ENCODE measurements at regions not wholly inside any gene's neighbourhood (a gene's known extent, or its start where the extent isn't known, plus 50 kb on each side); places are given as distances from the start of the nearest gene placed in this dataset.
A peak's percentile ranks its signal among the peaks of the same experiment; 100 is the strongest.
"Not testable (repeated sequence)": the region's sequence is repeated elsewhere in the genome, so short reads cannot be mapped to it uniquely, and the experiment has no call there.

- whole genome bisulfite sequencing (ENCODE audit: insufficient coverage): 100% methylated on average over 1 of the region's 4 CpGs
- DNase-seq: no peak
Observed at GRCh38 chr4:3612281-3612680, 80.1 kb upstream of the LRPAP1 start.

GRCh38 chr4:3611778-3612177 is 79.6 kb upstream of the LRPAP1 start:
- Histone ChIP-seq H3K4me3 (ENCODE audit: low read length) (no peak overlapping the region), H3K27ac (ENCODE audit: low read length) (no peak overlapping the region), H3K36me3 (ENCODE audit: control insufficient read depth, insufficient read depth, low read length) (no peaks in the 10 kb centered on the region), H3K9me3 (replicated peaks; ENCODE audit: control insufficient read depth, low read depth, low read length) (no peaks in the 10 kb centered on the region), H3K4me1 (ENCODE audit: control insufficient read depth, insufficient read depth, low read length) (peaks cover 35% of the 10 kb centered on the region), H3K27me3 (ENCODE audit: control insufficient read depth, insufficient read depth, low read length) (peaks cover 3% of the 10 kb centered on the region)
- no peak for DNase-seq
- WGBS (ENCODE audit: insufficient coverage): 89% methylated on average over 13 of the region's 14 CpGs

More at GRCh38 chr4:3612281-3612680, 80.1 kb upstream of the LRPAP1 start:
- H3K4me3 ChIP-seq (ENCODE audit: low read length): no peak overlapping the region
- no peak overlapping the region for H3K27ac ChIP-seq (ENCODE audit: low read length)
- peaks cover 35% of the 10 kb centered on the region for H3K4me1 ChIP-seq (ENCODE audit: control insufficient read depth, insufficient read depth, low read length)
- peaks cover 3% of the 10 kb centered on the region for H3K27me3 ChIP-seq (ENCODE audit: control insufficient read depth, insufficient read depth, low read length)
- no peaks in the 10 kb centered on the region for H3K9me3 ChIP-seq (replicated peaks; ENCODE audit: control insufficient read depth, low read depth, low read length)
- H3K36me3 ChIP-seq (ENCODE audit: control insufficient read depth, insufficient read depth, low read length): no peaks in the 10 kb centered on the region

GRCh38 chr4:3610851-3611250 is 78.6 kb upstream of the LRPAP1 start:
- H3K36me3 ChIP-seq (ENCODE audit: control insufficient read depth, insufficient read depth, low read length); H3K4me3 ChIP-seq (ENCODE audit: low read length); H3K27me3 ChIP-seq (ENCODE audit: control insufficient read depth, insufficient read depth, low read length); H3K9me3 ChIP-seq (replicated peaks; ENCODE audit: control insufficient read depth, low read depth, low read length); DNase-seq; H3K27ac ChIP-seq (ENCODE audit: low read length): not testable (repeated sequence)
- H3K4me1 ChIP-seq (ENCODE audit: control insufficient read depth, insufficient read depth, low read length): peaks cover 35% of the 10 kb centered on the region
- 100% methylated on average over 1 of the region's 4 CpGs for WGBS (ENCODE audit: insufficient coverage)

- H3K4me3 ChIP-seq (ENCODE audit: low read length); H3K36me3 ChIP-seq (ENCODE audit: control insufficient read depth, insufficient read depth, low read length); H3K27ac ChIP-seq (ENCODE audit: low read length); H3K27me3 ChIP-seq (ENCODE audit: control insufficient read depth, insufficient read depth, low read length); DNase-seq; H3K9me3 ChIP-seq (replicated peaks; ENCODE audit: control insufficient read depth, low read depth, low read length): not testable (repeated sequence)
- peaks cover 34% of the 10 kb centered on the region for H3K4me1 ChIP-seq (ENCODE audit: control insufficient read depth, insufficient read depth, low read length)
- WGBS (ENCODE audit: insufficient coverage): 100% methylated on average over 1 of the region's 2 CpGs
Observed at GRCh38 chr4:3609905-3610304, 77.7 kb upstream of the LRPAP1 start.

- H3K9me3 ChIP-seq (replicated peaks; ENCODE audit: control insufficient read depth, low read depth, low read length): no peaks in the 10 kb centered on the region
- no peaks in the 10 kb centered on the region for H3K36me3 ChIP-seq (ENCODE audit: control insufficient read depth, insufficient read depth, low read length)
- H3K27me3 ChIP-seq (ENCODE audit: control insufficient read depth, insufficient read depth, low read length): no peaks in the 10 kb centered on the region
- DNase-seq: peak; percentile 77
- H3K4me1 ChIP-seq (ENCODE audit: control insufficient read depth, insufficient read depth, low read length): peaks cover 19% of the 10 kb centered on the region
- H3K27ac ChIP-seq (ENCODE audit: low read length): peak overlapping the region; percentile 29
- WGBS (ENCODE audit: insufficient coverage): 37% methylated on average over 15 of the region's 20 CpGs
- no peak overlapping the region for H3K4me3 ChIP-seq (ENCODE audit: low read length)
Observed at GRCh38 chr4:3607690-3608552, 75.7 kb upstream of the LRPAP1 start.

- not testable (repeated sequence) for H3K4me3 ChIP-seq (ENCODE audit: low read length); DNase-seq; H3K36me3 ChIP-seq (ENCODE audit: control insufficient read depth, insufficient read depth, low read length); H3K27me3 ChIP-seq (ENCODE audit: control insufficient read depth, insufficient read depth, low read length); H3K27ac ChIP-seq (ENCODE audit: low read length); H3K9me3 ChIP-seq (replicated peaks; ENCODE audit: control insufficient read depth, low read depth, low read length)
- peaks cover 18% of the 10 kb centered on the region for H3K4me1 ChIP-seq (ENCODE audit: control insufficient read depth, insufficient read depth, low read length)
- no CpG with 5 or more reads among the region's 5 CpGs for WGBS (ENCODE audit: insufficient coverage)
Observed at GRCh38 chr4:3606850-3607249, 74.6 kb upstream of the LRPAP1 start.

- peaks cover 18% of the 10 kb centered on the region for H3K4me1 ChIP-seq (ENCODE audit: control insufficient read depth, insufficient read depth, low read length)
- H3K9me3 ChIP-seq (replicated peaks; ENCODE audit: control insufficient read depth, low read depth, low read length); H3K27ac ChIP-seq (ENCODE audit: low read length); DNase-seq; H3K4me3 ChIP-seq (ENCODE audit: low read length); H3K36me3 ChIP-seq (ENCODE audit: control insufficient read depth, insufficient read depth, low read length); H3K27me3 ChIP-seq (ENCODE audit: control insufficient read depth, insufficient read depth, low read length): not testable (repeated sequence)
- WGBS (ENCODE audit: insufficient coverage): 97% methylated on average over 3 of the region's 3 CpGs
Observed at GRCh38 chr4:3606271-3606670, 74.0 kb upstream of the LRPAP1 start.

- Histone ChIP-seq H3K9me3 (replicated peaks; ENCODE audit: control insufficient read depth, low read depth, low read length) (peaks cover 8% of the 10 kb centered on the region), H3K36me3 (ENCODE audit: control insufficient read depth, insufficient read depth, low read length) (no peaks in the 10 kb centered on the region), H3K4me3 (ENCODE audit: low read length) (no peak overlapping the region), H3K27me3 (ENCODE audit: control insufficient read depth, insufficient read depth, low read length) (peaks cover 2% of the 10 kb centered on the region), H3K27ac (ENCODE audit: low read length) (no peak overlapping the region), H3K4me1 (ENCODE audit: control insufficient read depth, insufficient read depth, low read length) (peaks cover 18% of the 10 kb centered on the region)
- DNase-seq: no peak
- WGBS (ENCODE audit: insufficient coverage): 56% methylated on average over 14 of the region's 14 CpGs
Observed at GRCh38 chr4:3605491-3605890, 73.3 kb upstream of the LRPAP1 start.

GRCh38 chr4:3602886-3603645 is 70.8 kb upstream of the LRPAP1 start:
- 70% methylated on average over 5 of the region's 11 CpGs for WGBS (ENCODE audit: insufficient coverage)
- DNase-seq; H3K4me3 ChIP-seq (ENCODE audit: low read length); H3K27ac ChIP-seq (ENCODE audit: low read length); H3K9me3 ChIP-seq (replicated peaks; ENCODE audit: control insufficient read depth, low read depth, low read length); H3K36me3 ChIP-seq (ENCODE audit: control insufficient read depth, insufficient read depth, low read length); H3K27me3 ChIP-seq (ENCODE audit: control insufficient read depth, insufficient read depth, low read length): not testable (repeated sequence)
- peaks cover 12% of the 10 kb centered on the region for H3K4me1 ChIP-seq (ENCODE audit: control insufficient read depth, insufficient read depth, low read length)

- peaks cover 5% of the 10 kb centered on the region for H3K4me1 ChIP-seq (ENCODE audit: control insufficient read depth, insufficient read depth, low read length)
- H3K4me3 ChIP-seq (ENCODE audit: low read length): no peak overlapping the region
- no peak for DNase-seq
- peaks cover 2% of the 10 kb centered on the region for H3K27me3 ChIP-seq (ENCODE audit: control insufficient read depth, insufficient read depth, low read length)
- H3K36me3 ChIP-seq (ENCODE audit: control insufficient read depth, insufficient read depth, low read length): no peaks in the 10 kb centered on the region
- peaks cover 8% of the 10 kb centered on the region for H3K9me3 ChIP-seq (replicated peaks; ENCODE audit: control insufficient read depth, low read depth, low read length)
- H3K27ac ChIP-seq (ENCODE audit: low read length): no peak overlapping the region
- no CpG with 5 or more reads among the region's 3 CpGs for WGBS (ENCODE audit: insufficient coverage)
Observed at GRCh38 chr4:3601992-3602391, 69.8 kb upstream of the LRPAP1 start.
